HepG2 (cell line): ENCODE measurements at regions not wholly inside any gene's neighbourhood (a gene's known extent, or its start where the extent isn't known, plus 50 kb on each side); places are given as distances from the start of the nearest gene placed in this dataset.

ENCODE experiments used
- ATAC-seq: fragments of 200-7000 bp; cut with Tn5 transposase; 3 replicates; pipeline ENCODE4 v1.9.1; 2020; ENCODE audit warnings: mild to moderate bottlenecking, moderate library complexity
- BruUV-seq: library from RNA; stranded (reverse); fragments of 400-500 nt; replicated peaks from 2 replicates; lab custom pipeline; 2021; lab: Mats Ljungman, UMichigan
- CTCF ChIA-PET: fragments of 300-600 bp; formaldehyde crosslinking; extraction: SDS; loops from one replicate; lab custom pipeline; 2021; ENCODE audit warnings: low total read pairs, inconsistent platforms, low intra/inter-chr PET ratio; lab: Yijun Ruan, JAX
- POLR2A ChIA-PET: fragments of 350-600 bp; sonication (Branson Sonifier 250); formaldehyde crosslinking; loops from one replicate; lab custom pipeline; 2020; ENCODE audit warnings: antibody characterized with exemption, inconsistent platforms; lab: Yijun Ruan, JAX
- DNase-seq: peaks from one replicate; pipeline ENCODE4 v3.0.0-alpha.2; 2015; ENCODE audit warnings: low spot score
- FAIRE-seq: peaks from 3 replicates; lab custom pipeline; 2011; peaks lifted over from hg19 to GRCh38; lab: Jason Lieb, UNC
- H2AFZ ChIP-seq: one replicate; pipeline ENCODE4 v1.6.1; 2011; ENCODE audit warnings: low read length, inconsistent platforms
- H3K27ac ChIP-seq: fragments of 300-600 bp; 3 replicates; pipeline ENCODE4 v1.8.0; 2011; ENCODE audit warnings: mixed run types, mild to moderate bottlenecking, mixed read lengths, low read length, inconsistent platforms; ENCODE audit not compliant: insufficient read depth; ENCODE audit errors: extremely low read length
- H3K27me3 ChIP-seq, 2 experiments: fragments of 200-600 bp in 1 of 2; 2 replicates in 1 of 2; 3 replicates in 1 of 2; pipeline versions ENCODE4 v1.6.0 to v1.8.0; 2011; ENCODE audit warnings: low read length in 2 of 2, mild to moderate bottlenecking in 2 of 2, moderate library complexity in 2 of 2, inconsistent platforms in 1 of 2; ENCODE audit not compliant: insufficient read depth in 2 of 2, control insufficient read depth in 1 of 2
- H3K36me3 ChIP-seq, 2 experiments: fragments of 200-600 bp in 1 of 2; replicated peaks in 1 of 2; 2 replicates in 1 of 2; 3 replicates in 1 of 2; pipeline versions ENCODE4 v1.5.1 to v1.8.0; 2011; ENCODE audit warnings: low read length in 2 of 2, inconsistent platforms in 1 of 2; ENCODE audit not compliant: insufficient read depth in 2 of 2, control insufficient read depth in 1 of 2
- H3K4me1 ChIP-seq: 2 replicates; pipeline ENCODE4 v1.5.1; 2012; ENCODE audit warnings: low read length, inconsistent platforms; ENCODE audit not compliant: insufficient read depth
- H3K4me2 ChIP-seq: 2 replicates; pipeline ENCODE4 v1.6.0; 2011; ENCODE audit warnings: low read depth, low read length, inconsistent platforms
- H3K4me3 ChIP-seq, 3 experiments: fragments of 200-600 bp in 1 of 3; sonication (generic), shearing (Covaris generic) in 1 of 3; replicated peaks in 1 of 3; 2 replicates each; pipeline ENCODE4 v1.5.1; 2011 to 2016; ENCODE audit warnings: low read length in 3 of 3, inconsistent platforms in 2 of 3, low read depth in 2 of 3, mild to moderate bottlenecking in 2 of 3, control low read depth in 1 of 3, mixed read lengths in 1 of 3; ENCODE audit not compliant: insufficient read depth in 1 of 3
- H3K79me2 ChIP-seq: one replicate; pipeline ENCODE4 v1.6.1; 2011; ENCODE audit warnings: low read length, inconsistent platforms; ENCODE audit not compliant: insufficient read depth
- H3K9ac ChIP-seq: 2 replicates; pipeline ENCODE4 v1.6.0; 2011; ENCODE audit warnings: mild to moderate bottlenecking, low read depth, low read length, inconsistent platforms; ENCODE audit not compliant: insufficient read depth
- H3K9me3 ChIP-seq: 2 replicates; pipeline ENCODE4 v1.5.1; 2012; ENCODE audit warnings: mild to moderate bottlenecking, low read length
- H4K20me1 ChIP-seq: 2 replicates; pipeline ENCODE4 v1.6.0; 2011; ENCODE audit warnings: inconsistent platforms, mild to moderate bottlenecking, low read length, moderate library complexity; ENCODE audit not compliant: insufficient read depth
- CEBPG ChIP-seq: IDR thresholded peaks from 2 replicates; pipeline ENCODE4 v1.6.1; 2016
- CREB3 ChIP-seq: sonication (generic); formaldehyde crosslinking; IDR thresholded peaks from 2 replicates; pipeline ENCODE4 v1.5.0; 2020; ENCODE audit warnings: missing genetic modification reagents
- CTCF ChIP-seq: sonication (generic); formaldehyde crosslinking; IDR thresholded peaks from 2 replicates; pipeline ENCODE4 v1.5.0; 2020; ENCODE audit warnings: mild to moderate bottlenecking, missing genetic modification reagents, moderate library complexity
- EP300 ChIP-seq, 3 experiments: sonication (generic) in 1 of 3; formaldehyde crosslinking in 1 of 3; IDR thresholded peaks; 2 replicates each; pipeline versions ENCODE4 v1.5.1 to v1.6.1; 2011 to 2020; ENCODE audit warnings: low read depth in 2 of 3, low read length in 2 of 3, borderline replicate concordance in 1 of 3, improper control_type of control experiment in 1 of 3, mild to moderate bottlenecking in 1 of 3, missing genetic modification reagents in 1 of 3, moderate library complexity in 1 of 3
- STAG1 ChIP-seq: sonication (generic); formaldehyde crosslinking; IDR thresholded peaks from 2 replicates; pipeline ENCODE4 v1.4.0; 2020; ENCODE audit warnings: missing genetic modification reagents
- U2AF1 ChIP-seq: fragments of 200-400 bp; formaldehyde crosslinking; optimal IDR thresholded peaks from 2 replicates; pipeline ENCODE3; 2017; ENCODE audit warnings: mild to moderate bottlenecking, low read depth, low read length
- YEATS4 ChIP-seq: sonication (generic); formaldehyde crosslinking; IDR thresholded peaks from 2 replicates; pipeline ENCODE4 v1.4.0; 2020; ENCODE audit warnings: missing genetic modification reagents, borderline replicate concordance
- ZBTB4 ChIP-seq: sonication (generic); formaldehyde crosslinking; IDR thresholded peaks from 2 replicates; pipeline ENCODE4 v1.4.0; 2020; ENCODE audit warnings: missing genetic modification reagents, mild to moderate bottlenecking, borderline replicate concordance
- ZNF143 ChIP-seq: sonication (generic); formaldehyde crosslinking; IDR thresholded peaks from 2 replicates; pipeline ENCODE4 v1.4.0; 2020; ENCODE audit warnings: missing genetic modification reagents
- WGBS: methylation state at CpG from one replicate; pipeline ENCODE4 v1.1.6; 2017; ENCODE audit warnings: low lambda C conversion rate; 5-methylcytosine and 5-hydroxymethylcytosine counted together
- in situ Hi-C: cut with HindIII; loops from 2 replicates; pipeline ENCODE4 v1.10.0; 2017; ENCODE audit warnings: low pct_unique_long_range_greater_than_20kb; ENCODE audit not compliant: extremely low pct_ligation_motif_present
- intact Hi-C: fragments of 100-400 bp; cut with micrococcal nuclease; formaldehyde crosslinking; loops from one replicate; pipeline ENCODE4 v1.10.0; 2022; ENCODE audit not compliant: unreplicated experiment

GRCh38 chr5:105506692-105507277 is 1944.2 kb upstream of the NUDT12 start:
- in situ Hi-C loops: no loop called here
- no TSS peak for BruUV-seq
- WGBS: 0% methylated on average over 2 of the region's 2 CpGs
- no peaks in the 10 kb centered on the region for H3K27me3 ChIP-seq
- ChIA-PET CTCF (no interaction called here), POLR2A (no interaction called here)
- no peaks in the 10 kb centered on the region for H3K9me3 ChIP-seq
- intact Hi-C loops: loop anchor here (2.0 kb wide), 1 partner anchor 616 kb away; no protein-coding TSS in a partner anchor
- H3K36me3 ChIP-seq: no peaks in the 10 kb centered on the region
- no peaks in the 10 kb centered on the region for H4K20me1 ChIP-seq
- FAIRE-seq: peak; percentile 59
- no peak overlapping the region for H3K27ac ChIP-seq
- TF ChIP-seq YEATS4: no peak
- no peak for TF ChIP-seq CEBPG (CRISPR knock-in tag)
- no peak for TF ChIP-seq ZNF143 (CRISPR knock-in tag)
- TF ChIP-seq CTCF (CRISPR knock-in tag): peak; percentile 43
- no peak for TF ChIP-seq U2AF1
- TF ChIP-seq ZBTB4 (CRISPR knock-in tag): no peak
- TF ChIP-seq EP300 (IDR thresholded peaks at IDR 0.05; ENCODE audit: low read depth in 2 of 2, low read length in 2 of 2): no peak
- no peak for TF ChIP-seq EP300 (CRISPR knock-in tag; IDR thresholded peaks at IDR 0.05; ENCODE audit: borderline replicate concordance)
- TF ChIP-seq CREB3 (CRISPR knock-in tag): no peak
- 0 out of 2 replicates have a peak, but pooled peaks have one; percentile 3 for TF ChIP-seq STAG1 (CRISPR knock-in tag)
- TF ChIP-seq, all 625 proteins: peak for 2
- Histone ChIP-seq H3K4me1 (no peaks in the 10 kb centered on the region), H3K79me2 (no peaks in the 10 kb centered on the region), H2AFZ (no peak overlapping the region), H3K4me2 (no peak overlapping the region), H3K4me3 (no peak overlapping the region), H3K9ac (no peak overlapping the region)
- DNase-seq (peak; percentile 12), ATAC-seq (peak; percentile 89)
